ENCODE measurements at regions not wholly inside any gene's neighbourhood (a gene's known extent, or its start where the extent isn't known, plus 50 kb on each side); places are given as distances from the start of the nearest gene placed in this dataset.

DNA sequence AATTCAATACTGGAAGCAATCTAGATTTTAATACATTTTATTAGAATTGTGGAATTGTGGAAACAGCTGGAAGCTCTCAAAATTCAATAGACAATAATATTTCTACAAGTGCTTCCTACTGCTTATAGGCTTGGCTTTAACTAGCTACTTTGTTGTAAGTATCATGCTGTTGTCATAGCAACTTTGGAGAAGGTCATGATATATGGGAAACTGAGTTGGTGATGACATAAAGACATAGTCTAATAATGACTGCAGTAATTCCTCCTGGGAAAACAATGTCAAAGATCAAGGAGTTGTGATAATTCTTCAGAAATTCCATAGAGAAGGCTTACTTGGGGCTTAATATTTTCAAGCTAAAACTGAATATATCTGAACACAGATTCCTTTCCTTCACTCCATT lies 266.6 kb downstream of the KIF21A start:
- Histone ChIP-seq H3K36me3 (ENCODE audit: control insufficient read depth in 2 of 2, extremely low read depth in 1 of 2, insufficient read depth in 2 of 2, low read length in 2 of 2) (no peaks in the 10 kb centered on the region), H2AFZ (ENCODE audit: control insufficient read depth, low read length) (no peak overlapping the region), H3K27ac (ENCODE audit: control insufficient read depth, insufficient read depth, low read length) (no peak overlapping the region), H3K9ac (ENCODE audit: control insufficient read depth, extremely low read depth, insufficient read depth, low read length) (no peak overlapping the region), H3K79me2 (ENCODE audit: control insufficient read depth, insufficient read depth, low read length) (no peaks in the 10 kb centered on the region), H3K9me3 (ENCODE audit: control insufficient read depth, low read depth, low read length) (no peaks in the 10 kb centered on the region), H3K4me3 (ENCODE audit: control insufficient read depth in 2 of 3, extremely low read depth in 1 of 3, insufficient read depth in 2 of 3, low read depth in 1 of 3, low read length in 3 of 3) (no peak overlapping the region), H3K27me3 (ENCODE audit: control insufficient read depth, extremely low read depth, insufficient read depth, low read length) (no peaks in the 10 kb centered on the region), H3K4me1 (ENCODE audit: control insufficient read depth, extremely low read depth, insufficient read depth, low read length) (no peaks in the 10 kb centered on the region), H3K9me1 (ENCODE audit: control insufficient read depth, extremely low read depth, insufficient read depth, low read length) (no peaks in the 10 kb centered on the region), H4K20me1 (ENCODE audit: control insufficient read depth, extremely low read depth, insufficient read depth, low read length) (no peaks in the 10 kb centered on the region), H3K4me2 (ENCODE audit: control insufficient read depth, extremely low read depth, insufficient read depth, low read depth, low read length) (no peak overlapping the region)
- TF ChIP-seq, protein P1, sequence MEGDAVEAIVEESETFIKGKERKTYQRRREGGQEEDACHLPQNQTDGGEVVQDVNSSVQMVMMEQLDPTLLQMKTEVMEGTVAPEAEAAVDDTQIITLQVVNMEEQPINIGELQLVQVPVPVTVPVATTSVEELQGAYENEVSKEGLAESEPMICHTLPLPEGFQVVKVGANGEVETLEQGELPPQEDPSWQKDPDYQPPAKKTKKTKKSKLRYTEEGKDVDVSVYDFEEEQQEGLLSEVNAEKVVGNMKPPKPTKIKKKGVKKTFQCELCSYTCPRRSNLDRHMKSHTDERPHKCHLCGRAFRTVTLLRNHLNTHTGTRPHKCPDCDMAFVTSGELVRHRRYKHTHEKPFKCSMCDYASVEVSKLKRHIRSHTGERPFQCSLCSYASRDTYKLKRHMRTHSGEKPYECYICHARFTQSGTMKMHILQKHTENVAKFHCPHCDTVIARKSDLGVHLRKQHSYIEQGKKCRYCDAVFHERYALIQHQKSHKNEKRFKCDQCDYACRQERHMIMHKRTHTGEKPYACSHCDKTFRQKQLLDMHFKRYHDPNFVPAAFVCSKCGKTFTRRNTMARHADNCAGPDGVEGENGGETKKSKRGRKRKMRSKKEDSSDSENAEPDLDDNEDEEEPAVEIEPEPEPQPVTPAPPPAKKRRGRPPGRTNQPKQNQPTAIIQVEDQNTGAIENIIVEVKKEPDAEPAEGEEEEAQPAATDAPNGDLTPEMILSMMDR (optimal IDR thresholded peaks at IDR 0.05 in 1 of 3, IDR thresholded peaks at IDR 0.05 in 1 of 3, conservative IDR thresholded peaks at IDR 0.05 in 1 of 3; ENCODE audit: extremely low read depth in 1 of 3, insufficient read depth in 2 of 3, low read length in 3 of 3), result no peak
- no peak for TF ChIP-seq EZH2 (IDR thresholded peaks at IDR 0.05; ENCODE audit: low read length)
- dilution Hi-C loops (cut with MboI; ENCODE audit: extremely low pct_ligation_motif_present, low sequenced_read_pairs), result no loop called here
- DNase-seq (ENCODE audit: low read depth, low spot score) (no peak), FAIRE-seq (no peak)

DNA sequence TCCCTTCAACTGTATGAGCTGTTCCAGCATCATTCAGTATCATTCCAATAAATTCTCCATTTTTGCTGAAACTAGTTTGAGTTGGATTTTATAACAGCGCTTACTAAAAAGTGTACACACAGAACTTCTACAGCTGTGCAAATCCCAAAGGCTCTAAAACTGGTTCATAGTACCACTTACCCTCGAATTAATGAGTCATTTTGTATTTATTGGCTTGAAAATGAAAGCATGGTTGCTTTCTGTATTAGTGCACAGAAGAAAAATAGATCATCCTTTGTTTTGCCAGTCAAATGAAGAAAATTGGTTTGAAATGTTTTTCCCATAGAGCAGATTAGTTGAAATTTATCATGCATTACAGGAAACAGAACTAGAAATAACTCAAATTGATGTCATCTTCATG lies 268.3 kb upstream of the CPNE8 start:
- no peaks in the 10 kb centered on the region for H3K27me3 ChIP-seq (ENCODE audit: control insufficient read depth, extremely low read depth, insufficient read depth, low read length)
- FAIRE-seq (no peak), DNase-seq (ENCODE audit: low read depth, low spot score) (no peak)
- no peaks in the 10 kb centered on the region for H3K36me3 ChIP-seq (ENCODE audit: control insufficient read depth in 2 of 2, extremely low read depth in 1 of 2, insufficient read depth in 2 of 2, low read length in 2 of 2)
- no peaks in the 10 kb centered on the region for H3K9me1 ChIP-seq (ENCODE audit: control insufficient read depth, extremely low read depth, insufficient read depth, low read length)
- H2AFZ ChIP-seq (ENCODE audit: control insufficient read depth, low read length), result no peak overlapping the region
- no peak overlapping the region for H3K27ac ChIP-seq (ENCODE audit: control insufficient read depth, insufficient read depth, low read length)
- H3K4me3 ChIP-seq (ENCODE audit: control insufficient read depth in 2 of 3, extremely low read depth in 1 of 3, insufficient read depth in 2 of 3, low read depth in 1 of 3, low read length in 3 of 3), result no peak overlapping the region
- H3K9ac ChIP-seq (ENCODE audit: control insufficient read depth, extremely low read depth, insufficient read depth, low read length), result no peak overlapping the region
- no peaks in the 10 kb centered on the region for H3K9me3 ChIP-seq (ENCODE audit: control insufficient read depth, low read depth, low read length)
- dilution Hi-C loops (cut with MboI; ENCODE audit: extremely low pct_ligation_motif_present, low sequenced_read_pairs), result no loop called here
- H3K4me1 ChIP-seq (ENCODE audit: control insufficient read depth, extremely low read depth, insufficient read depth, low read length), result no peaks in the 10 kb centered on the region
- no peaks in the 10 kb centered on the region for H4K20me1 ChIP-seq (ENCODE audit: control insufficient read depth, extremely low read depth, insufficient read depth, low read length)
- no peak overlapping the region for H3K4me2 ChIP-seq (ENCODE audit: control insufficient read depth, extremely low read depth, insufficient read depth, low read depth, low read length)
- TF ChIP-seq EZH2 (IDR thresholded peaks at IDR 0.05; ENCODE audit: low read length), result no peak
- TF ChIP-seq, protein P1 (optimal IDR thresholded peaks at IDR 0.05 in 1 of 3, IDR thresholded peaks at IDR 0.05 in 1 of 3, conservative IDR thresholded peaks at IDR 0.05 in 1 of 3; ENCODE audit: extremely low read depth in 1 of 3, insufficient read depth in 2 of 3, low read length in 3 of 3), result no peak
- H3K79me2 ChIP-seq (ENCODE audit: control insufficient read depth, insufficient read depth, low read length), result no peaks in the 10 kb centered on the region

Measured in keratinocyte (primary cell).